Medulla oblongata (tissue), 1 donor: ENCODE measurements at regions not wholly inside any gene's neighbourhood (a gene's known extent, or its start where the extent isn't known, plus 50 kb on each side); places are given as distances from the start of the nearest gene placed in this dataset.
A peak's percentile ranks its signal among the peaks of the same experiment; 100 is the strongest.

Experiments used
- DNase-seq: peaks from one replicate; pipeline ENCODE4 v3.0.0-alpha.2; 2015; ENCODE audit errors: extremely low spot score

DNA sequence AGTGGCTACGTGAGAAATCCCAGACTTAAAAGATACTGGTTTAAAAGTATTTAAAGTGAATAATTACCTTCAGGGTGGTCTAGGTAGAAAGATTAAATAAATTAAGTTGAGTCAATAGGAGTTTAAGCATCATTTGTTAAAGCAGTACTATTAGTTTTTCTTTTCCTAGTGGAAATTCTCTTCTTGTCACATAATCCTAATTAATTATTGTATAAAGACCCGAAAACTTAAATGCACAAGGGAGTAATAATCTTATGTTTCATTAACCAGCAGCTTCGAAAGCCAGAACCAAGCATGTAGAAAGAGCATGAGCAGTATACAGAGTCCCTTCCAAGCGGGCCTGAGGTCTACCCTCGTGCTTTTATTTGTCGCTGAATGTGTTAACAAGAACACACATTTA is 90.2 kb upstream of the SKOR2 start:
- DNase-seq: no peak

DNA sequence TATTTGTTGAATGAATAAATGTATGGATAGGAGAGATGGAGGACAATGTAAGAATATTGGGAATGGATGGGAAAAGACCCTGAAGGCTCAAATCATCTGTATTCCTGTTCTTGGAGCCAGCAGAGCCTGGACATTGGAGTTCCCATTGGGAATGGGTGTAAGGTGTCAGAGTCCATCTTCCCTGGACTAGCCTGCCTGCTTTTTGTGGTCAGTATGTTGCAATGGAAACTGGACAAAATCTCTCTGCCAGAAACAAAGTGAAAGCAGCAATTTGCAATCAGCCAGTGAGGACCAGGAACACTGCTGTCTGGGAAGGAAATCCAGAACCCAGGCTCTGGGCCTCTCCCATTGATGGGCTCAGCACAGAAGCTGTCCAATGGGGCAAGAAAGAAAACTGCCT is 83.5 kb upstream of the SKOR2 start:
- no peak for DNase-seq

DNA sequence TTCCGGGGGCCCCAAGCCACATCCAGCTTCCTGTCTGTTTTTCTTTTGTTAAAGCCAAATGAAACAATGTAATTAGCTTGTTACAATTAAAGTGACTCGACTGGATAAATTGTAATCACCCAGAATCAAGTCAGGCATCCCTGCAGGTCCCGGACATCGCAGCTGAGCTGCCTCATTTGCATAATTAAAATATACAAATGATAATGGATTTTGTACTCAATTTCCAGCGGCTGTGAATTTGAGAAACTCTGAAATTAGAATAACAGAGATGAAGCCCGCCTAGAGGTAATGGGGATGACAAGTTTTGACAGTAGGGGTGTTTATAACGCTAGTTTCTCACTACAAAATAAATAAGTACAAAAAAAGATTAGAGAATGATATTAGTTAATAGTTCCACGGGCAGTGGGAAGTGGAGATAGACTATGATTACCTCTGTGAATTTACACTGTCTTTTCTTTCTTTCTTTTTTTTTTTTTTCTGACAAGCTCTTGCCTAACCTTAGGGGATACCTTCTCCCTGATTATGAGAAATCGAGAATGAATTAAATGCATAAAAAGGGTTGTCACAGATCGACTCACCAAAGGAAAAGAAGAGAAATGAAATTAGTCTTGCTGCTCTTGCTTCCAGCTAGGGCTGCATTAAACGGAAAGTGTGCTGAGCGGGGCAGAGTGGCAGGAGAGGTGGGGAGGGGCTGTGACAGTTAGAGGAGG is 82.6 kb upstream of the SKOR2 start:
- no peak for DNase-seq

DNA sequence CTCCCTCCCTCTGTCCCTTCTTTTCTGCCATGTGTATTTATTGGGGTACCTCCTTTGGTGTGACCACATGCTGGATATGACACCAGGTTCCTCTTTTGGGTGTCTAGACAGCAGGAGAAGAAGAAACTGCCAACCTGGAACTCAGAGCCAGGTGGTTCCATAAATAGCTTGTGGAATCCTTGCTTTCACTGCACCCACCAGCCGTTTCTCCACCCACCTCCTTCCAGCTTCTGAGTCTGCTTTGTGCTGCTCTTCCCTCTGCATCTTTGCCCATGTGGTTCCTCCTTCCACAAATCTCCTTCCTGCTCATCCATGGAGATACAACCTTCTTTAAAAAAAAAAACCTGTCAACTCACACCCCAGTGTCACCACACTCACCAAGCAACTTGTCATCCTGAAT is 80.2 kb upstream of the SKOR2 start:
- no peak for DNase-seq

DNA sequence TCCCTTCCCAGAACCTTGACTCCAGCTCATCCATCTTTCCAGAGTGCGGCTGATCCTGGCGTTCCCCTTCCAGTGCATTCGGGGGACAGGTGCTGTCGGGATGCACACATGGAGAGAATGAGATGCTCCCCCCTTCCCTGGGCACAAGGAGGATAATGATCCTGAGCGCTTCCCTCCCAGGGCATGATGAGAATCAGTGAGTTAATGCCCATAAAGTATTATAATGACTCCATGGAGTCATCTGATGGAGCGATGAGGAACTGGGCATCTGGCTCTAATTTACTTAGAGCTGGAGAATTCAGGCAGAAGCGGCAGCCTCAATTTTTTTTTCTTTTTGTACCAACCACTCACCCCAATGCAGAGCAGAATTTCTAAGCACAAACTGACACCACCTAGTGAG is 79.6 kb upstream of the SKOR2 start:
- DNase-seq: no peak

DNA sequence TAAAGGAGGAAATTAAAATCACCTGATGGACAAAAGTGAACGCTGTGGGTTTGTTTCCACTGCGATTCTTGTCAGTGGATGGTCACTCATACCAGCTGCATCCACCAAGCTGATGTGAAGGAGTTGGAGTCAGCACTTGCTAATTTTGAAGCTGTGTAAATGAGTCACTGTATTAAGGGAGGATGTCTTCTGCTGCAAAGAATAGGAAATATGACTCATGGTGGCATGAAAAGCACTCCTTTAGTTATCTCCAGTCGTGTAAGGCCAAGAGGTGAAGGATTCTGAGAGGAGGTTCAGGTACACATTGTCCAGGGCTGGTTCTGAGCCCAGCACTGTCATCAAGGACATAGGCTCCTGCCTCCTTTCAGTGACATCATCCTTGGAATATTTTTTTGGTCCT is 71.7 kb upstream of the SKOR2 start:
- no peak for DNase-seq

DNA sequence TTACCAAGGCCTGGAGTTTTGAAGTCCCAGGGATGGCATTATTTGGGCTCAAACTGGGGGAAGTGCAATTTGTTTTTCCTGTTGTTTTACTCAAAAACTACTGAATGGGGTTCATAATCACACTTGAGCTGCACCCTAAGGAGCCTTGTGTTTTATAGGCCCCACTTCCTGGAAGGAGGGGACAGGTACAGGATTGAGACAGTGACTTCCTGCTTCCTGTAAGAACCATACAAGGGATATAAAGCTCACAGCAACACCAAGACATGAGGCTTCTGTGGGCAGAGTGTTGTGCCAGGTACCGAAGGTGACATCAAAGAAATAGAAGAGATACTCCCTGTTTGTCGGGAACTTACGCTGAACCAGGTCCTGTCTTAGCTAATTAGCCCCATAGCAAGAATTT is 70.4 kb upstream of the SKOR2 start:
- no peak for DNase-seq

DNA sequence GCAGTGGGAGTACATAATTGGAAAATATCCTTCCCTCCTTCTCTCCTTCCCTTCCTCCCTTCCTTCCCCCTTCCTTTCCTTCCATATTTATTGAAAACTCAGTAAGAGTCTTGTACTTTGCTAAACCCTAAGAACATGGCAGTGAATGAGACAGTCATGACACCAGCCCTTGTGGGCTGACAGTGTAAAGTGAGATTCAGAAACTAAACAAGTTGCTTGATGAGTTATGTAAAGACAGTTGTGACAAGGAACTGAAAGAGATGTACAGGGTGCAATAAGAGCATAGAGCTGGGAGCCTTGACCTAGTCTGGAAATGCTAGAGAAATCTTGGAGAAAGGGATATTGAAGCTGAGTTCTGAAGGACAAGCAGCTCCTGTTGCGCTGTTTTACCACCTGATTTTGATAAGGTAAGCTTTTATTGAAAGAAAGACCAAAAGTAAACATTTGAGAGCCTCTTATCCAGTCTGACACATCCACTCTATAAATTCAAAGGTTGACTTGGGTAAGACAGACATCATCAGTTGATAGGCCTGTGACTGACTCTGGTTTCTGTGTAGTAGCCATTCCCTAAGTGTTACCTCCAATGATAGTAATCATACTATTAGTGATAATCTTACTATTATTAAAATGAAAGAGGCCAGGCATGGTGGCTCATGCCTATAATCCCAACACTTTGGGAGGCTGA is 66.5 kb upstream of the SKOR2 start:
- DNase-seq: no peak

DNA sequence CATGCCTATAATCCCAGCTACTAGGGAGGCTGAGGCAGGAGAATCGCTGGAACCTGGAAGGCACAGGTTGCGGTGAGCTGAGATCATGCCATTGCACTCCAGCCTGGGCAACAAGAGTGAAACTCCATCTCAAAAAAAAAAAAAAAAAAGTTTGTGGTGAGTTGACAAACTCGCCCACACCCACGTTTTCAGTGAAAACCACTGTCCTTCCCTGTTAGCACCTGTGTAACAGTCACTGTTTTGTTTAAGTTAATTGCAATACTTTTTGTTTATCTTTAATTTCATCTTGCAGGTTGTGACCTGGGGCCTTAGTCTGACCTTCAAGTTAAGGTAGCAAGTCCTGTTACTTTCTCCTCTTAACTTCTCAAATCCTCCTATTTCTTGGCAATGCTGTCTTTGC is 65.5 kb upstream of the SKOR2 start:
- DNase-seq: no peak

DNA sequence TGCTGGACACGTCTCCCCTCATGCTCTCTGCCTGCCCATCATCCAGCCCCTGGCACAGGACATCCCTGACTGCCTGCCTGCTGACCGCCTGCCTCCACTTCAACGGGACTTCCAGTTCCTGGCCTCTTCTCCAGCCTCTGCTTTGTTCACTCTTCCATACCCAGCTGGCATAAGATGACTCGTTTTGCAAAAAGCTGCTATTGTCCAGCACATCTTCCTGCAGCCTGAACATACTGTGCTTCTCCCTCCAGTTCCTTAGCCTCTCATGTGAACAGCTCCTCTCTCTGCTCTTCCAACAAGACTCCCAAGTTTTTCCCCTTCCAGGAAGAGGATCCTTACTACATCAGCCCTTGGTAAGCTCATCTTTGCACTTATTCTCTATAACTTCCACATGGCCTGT is 62.4 kb upstream of the SKOR2 start:
- DNase-seq: peak; percentile 38

DNA sequence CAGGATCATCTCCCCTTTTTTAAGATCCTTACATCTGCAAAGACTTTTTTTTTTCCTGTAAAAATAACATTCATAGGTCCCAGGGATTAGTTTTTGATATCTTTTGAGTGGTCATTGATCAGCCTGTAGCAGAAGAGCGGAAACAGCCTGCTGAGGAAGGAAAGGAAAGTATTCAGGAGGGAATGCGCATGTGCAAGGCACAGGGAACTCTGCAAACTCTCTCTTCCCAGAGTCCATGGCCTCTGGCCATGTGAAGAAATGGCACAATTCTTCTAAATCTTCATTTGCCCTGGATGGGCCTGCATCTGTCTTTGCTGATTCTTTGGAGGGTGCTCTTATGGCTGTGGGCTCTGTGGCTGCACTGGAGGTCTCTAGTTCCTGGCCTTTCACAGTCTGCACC is 60.1 kb upstream of the SKOR2 start:
- DNase-seq: no peak
